H7 (cell line): ENCODE measurements at regions not wholly inside any gene's neighbourhood (a gene's known extent, or its start where the extent isn't known, plus 50 kb on each side); places are given as distances from the start of the nearest gene placed in this dataset.

ENCODE experiments used
- DNase-seq: peaks from one replicate; pipeline ENCODE4 v3.0.0; 2012
- H3K27me3 ChIP-seq: 2 replicates; pipeline ENCODE4 v1.6.0; 2011; ENCODE audit warnings: mild to moderate bottlenecking, low read length; ENCODE audit not compliant: control insufficient read depth, insufficient read depth
- H3K36me3 ChIP-seq: replicated peaks from 2 replicates; pipeline ENCODE4 v1.5.1; 2011; ENCODE audit warnings: low read length; ENCODE audit not compliant: control insufficient read depth, insufficient read depth
- H3K4me3 ChIP-seq: 2 replicates; pipeline ENCODE4 v1.5.1; 2011; ENCODE audit warnings: low read depth, mild to moderate bottlenecking, control low read depth, low read length, moderate library complexity; ENCODE audit not compliant: insufficient read depth

GRCh38 chr17:51555153-51555552 is 294.8 kb downstream of the UTP18 start:
- Histone ChIP-seq H3K4me3 (no peak overlapping the region), H3K27me3 (no peaks in the 10 kb centered on the region), H3K36me3 (no peaks in the 10 kb centered on the region)
- no peak for DNase-seq

GRCh38 chr17:51559778-51560177 is 299.4 kb downstream of the UTP18 start:
- no peak for DNase-seq
- no peaks in the 10 kb centered on the region for H3K27me3 ChIP-seq
- no peak overlapping the region for H3K4me3 ChIP-seq
- no peaks in the 10 kb centered on the region for H3K36me3 ChIP-seq

- H3K4me3 ChIP-seq: no peak overlapping the region
- H3K27me3 ChIP-seq: no peaks in the 10 kb centered on the region
- H3K36me3 ChIP-seq: no peaks in the 10 kb centered on the region
- no peak for DNase-seq
Measured at GRCh38 chr17:51560398-51560797, 300.1 kb downstream of the UTP18 start.

- Histone ChIP-seq H3K4me3 (no peak overlapping the region), H3K27me3 (no peaks in the 10 kb centered on the region), H3K36me3 (no peaks in the 10 kb centered on the region)
- no peak for DNase-seq
Measured at GRCh38 chr17:51563961-51564360, 303.6 kb downstream of the UTP18 start.

- no peaks in the 10 kb centered on the region for H3K27me3 ChIP-seq
- no peak for DNase-seq
- H3K36me3 ChIP-seq: no peaks in the 10 kb centered on the region
- no peak overlapping the region for H3K4me3 ChIP-seq
Measured at GRCh38 chr17:51572115-51572514, 311.8 kb downstream of the UTP18 start.
